Esophagus muscularis mucosa (tissue), 4 donors: ENCODE measurements at regions not wholly inside any gene's neighbourhood (a gene's known extent, or its start where the extent isn't known, plus 50 kb on each side); places are given as distances from the start of the nearest gene placed in this dataset.

Source experiments
- EP300 ChIP-seq: sonication (generic); formaldehyde crosslinking; IDR thresholded peaks from one replicate; pipeline ENCODE4 v1.6.1; 2017; ENCODE audit warnings: antibody characterized with exemption
- POLR2A ChIP-seq: fragments of 450-650 bp; IDR thresholded peaks from one replicate; pipeline ENCODE4 v1.6.1; 2017; ENCODE audit warnings: antibody characterized with exemption, moderate library complexity, mild to moderate bottlenecking, low read depth
- POLR2AphosphoS5 ChIP-seq, 2 donors: sonication (generic); formaldehyde crosslinking; IDR thresholded peaks; one replicate each; pipeline ENCODE4 v1.6.1; 2017; ENCODE audit warnings: antibody characterized with exemption in 2 of 2
- TF ChIP-seq, protein P1 (sequence below), 3 experiments: fragments of 200-600 bp in 2 of 3; fragments of 450-650 bp in 1 of 3; sonication (generic) in 2 of 3; IDR thresholded peaks; one replicate each; pipeline ENCODE4 v1.5.1; 2017 to 2019; ENCODE audit warnings: antibody characterized with exemption in 3 of 3, mild to moderate bottlenecking in 2 of 3, moderate library complexity in 1 of 3

DNA sequence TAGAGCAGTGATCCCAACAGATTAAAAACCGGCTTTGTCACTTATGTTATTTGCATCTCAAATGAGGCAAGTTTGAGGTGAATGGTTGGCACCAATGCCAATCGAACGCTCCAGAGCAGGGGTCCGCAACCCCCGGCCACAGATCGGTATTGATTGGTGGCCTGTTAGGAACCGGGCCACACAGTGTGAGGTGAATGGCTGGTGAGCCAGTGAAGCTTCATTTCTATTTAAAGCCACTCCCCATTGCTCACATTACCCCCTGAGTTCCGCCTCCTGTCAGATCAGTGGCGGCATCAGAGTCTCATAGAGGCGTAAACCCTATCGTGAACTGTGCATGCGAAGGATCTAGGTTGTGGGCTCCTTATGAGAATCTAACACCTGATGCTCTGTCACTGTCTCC is 132.0 kb downstream of the TMEM182 start:
- TF ChIP-seq, protein P1, sequence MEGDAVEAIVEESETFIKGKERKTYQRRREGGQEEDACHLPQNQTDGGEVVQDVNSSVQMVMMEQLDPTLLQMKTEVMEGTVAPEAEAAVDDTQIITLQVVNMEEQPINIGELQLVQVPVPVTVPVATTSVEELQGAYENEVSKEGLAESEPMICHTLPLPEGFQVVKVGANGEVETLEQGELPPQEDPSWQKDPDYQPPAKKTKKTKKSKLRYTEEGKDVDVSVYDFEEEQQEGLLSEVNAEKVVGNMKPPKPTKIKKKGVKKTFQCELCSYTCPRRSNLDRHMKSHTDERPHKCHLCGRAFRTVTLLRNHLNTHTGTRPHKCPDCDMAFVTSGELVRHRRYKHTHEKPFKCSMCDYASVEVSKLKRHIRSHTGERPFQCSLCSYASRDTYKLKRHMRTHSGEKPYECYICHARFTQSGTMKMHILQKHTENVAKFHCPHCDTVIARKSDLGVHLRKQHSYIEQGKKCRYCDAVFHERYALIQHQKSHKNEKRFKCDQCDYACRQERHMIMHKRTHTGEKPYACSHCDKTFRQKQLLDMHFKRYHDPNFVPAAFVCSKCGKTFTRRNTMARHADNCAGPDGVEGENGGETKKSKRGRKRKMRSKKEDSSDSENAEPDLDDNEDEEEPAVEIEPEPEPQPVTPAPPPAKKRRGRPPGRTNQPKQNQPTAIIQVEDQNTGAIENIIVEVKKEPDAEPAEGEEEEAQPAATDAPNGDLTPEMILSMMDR (IDR thresholded peaks at IDR 0.05), result no peak
- TF ChIP-seq POLR2A (no peak), POLR2AphosphoS5 (IDR thresholded peaks at IDR 0.05) (no peak), EP300 (no peak)
